CD4-positive, alpha-beta memory T cell (primary cell): ENCODE measurements at regions not wholly inside any gene's neighbourhood (a gene's known extent, or its start where the extent isn't known, plus 50 kb on each side); places are given as distances from the start of the nearest gene placed in this dataset.
A peak's percentile ranks its signal among the peaks of the same experiment; 100 is the strongest.

ENCODE experiments used
- CTCF ChIA-PET: fragments of 350-600 bp; sonication (Branson Sonifier 250); formaldehyde crosslinking; loops from one replicate; lab custom pipeline; 2021; ENCODE audit warnings: inconsistent platforms; ENCODE audit not compliant: partially characterized antibody; lab: Charles Lee
- POLR2A ChIA-PET: fragments of 350-600 bp; sonication (Branson Sonifier 250); formaldehyde crosslinking; loops from one replicate; lab custom pipeline; 2021; ENCODE audit not compliant: partially characterized antibody; lab: Charles Lee
- DNase-seq, 5 donors: peaks; one replicate each; pipeline versions ENCODE4 v3.0.0 to v3.0.0-alpha.2; 2020 to 2022; ENCODE audit warnings: mixed read lengths in 1 of 5
- H3K27ac ChIP-seq: one replicate; pipeline ENCODE4 v1.7.0; 2013; ENCODE audit warnings: low read depth, low read length
- H3K27me3 ChIP-seq: 2 replicates; pipeline ENCODE4 v1.7.0; 2013; ENCODE audit warnings: mild to moderate bottlenecking, low read length, moderate library complexity; ENCODE audit not compliant: insufficient read depth
- H3K36me3 ChIP-seq: 2 replicates; pipeline ENCODE4 v1.7.0; 2013; ENCODE audit warnings: mild to moderate bottlenecking, low read length, moderate library complexity; ENCODE audit not compliant: insufficient read depth
- H3K4me1 ChIP-seq: 2 replicates; pipeline ENCODE4 v1.7.0; 2013; ENCODE audit warnings: mild to moderate bottlenecking, low read length, moderate library complexity; ENCODE audit not compliant: insufficient read depth
- H3K4me3 ChIP-seq, 2 donors: one replicate each; pipeline ENCODE4 v1.7.0; 2013; ENCODE audit warnings: low read length in 2 of 2, mild to moderate bottlenecking in 1 of 2
- H3K9me3 ChIP-seq, 2 donors: one replicate each; pipeline ENCODE4 v1.7.0; 2013; ENCODE audit warnings: low read length in 2 of 2, control low read depth in 1 of 2; ENCODE audit not compliant: control insufficient read depth in 1 of 2
- H3K27ac Mint-ChIP-seq, 7 donors: one replicate each; pipeline ENCODE4 v1.8.0; 2020 to 2021; ENCODE audit warnings: mixed read lengths in 7 of 7, mild to moderate bottlenecking in 6 of 7, inconsistent platforms in 3 of 7, moderate library complexity in 3 of 7
- H3K27me3 Mint-ChIP-seq, 2 donors: one replicate each; pipeline ENCODE4 v1.8.0; 2020 to 2021; ENCODE audit warnings: mixed read lengths in 2 of 2
- H3K36me3 Mint-ChIP-seq, 2 donors: one replicate each; pipeline ENCODE4 v1.8.0; 2020 to 2021; ENCODE audit warnings: mixed read lengths in 2 of 2, inconsistent platforms in 1 of 2, mild to moderate bottlenecking in 1 of 2
- H3K4me1 Mint-ChIP-seq, 4 donors: one replicate each; pipeline ENCODE4 v1.8.0; 2020 to 2021; ENCODE audit warnings: mixed read lengths in 4 of 4, mild to moderate bottlenecking in 1 of 4
- H3K4me3 Mint-ChIP-seq, 8 donors: one replicate each; pipeline ENCODE4 v1.8.0; 2020 to 2021; ENCODE audit warnings: mixed read lengths in 8 of 8, mild to moderate bottlenecking in 7 of 8, moderate library complexity in 6 of 8, inconsistent platforms in 3 of 8
- H3K9me3 Mint-ChIP-seq, 8 donors: one replicate each; pipeline ENCODE4 v1.8.0; 2020 to 2021; ENCODE audit warnings: mixed read lengths in 8 of 8, mild to moderate bottlenecking in 5 of 8, inconsistent platforms in 3 of 8, moderate library complexity in 1 of 8
- intact Hi-C: fragments of 100-400 bp; cut with micrococcal nuclease; formaldehyde crosslinking; loops from one replicate; pipeline ENCODE4 v1.15.1; 2023

DNA sequence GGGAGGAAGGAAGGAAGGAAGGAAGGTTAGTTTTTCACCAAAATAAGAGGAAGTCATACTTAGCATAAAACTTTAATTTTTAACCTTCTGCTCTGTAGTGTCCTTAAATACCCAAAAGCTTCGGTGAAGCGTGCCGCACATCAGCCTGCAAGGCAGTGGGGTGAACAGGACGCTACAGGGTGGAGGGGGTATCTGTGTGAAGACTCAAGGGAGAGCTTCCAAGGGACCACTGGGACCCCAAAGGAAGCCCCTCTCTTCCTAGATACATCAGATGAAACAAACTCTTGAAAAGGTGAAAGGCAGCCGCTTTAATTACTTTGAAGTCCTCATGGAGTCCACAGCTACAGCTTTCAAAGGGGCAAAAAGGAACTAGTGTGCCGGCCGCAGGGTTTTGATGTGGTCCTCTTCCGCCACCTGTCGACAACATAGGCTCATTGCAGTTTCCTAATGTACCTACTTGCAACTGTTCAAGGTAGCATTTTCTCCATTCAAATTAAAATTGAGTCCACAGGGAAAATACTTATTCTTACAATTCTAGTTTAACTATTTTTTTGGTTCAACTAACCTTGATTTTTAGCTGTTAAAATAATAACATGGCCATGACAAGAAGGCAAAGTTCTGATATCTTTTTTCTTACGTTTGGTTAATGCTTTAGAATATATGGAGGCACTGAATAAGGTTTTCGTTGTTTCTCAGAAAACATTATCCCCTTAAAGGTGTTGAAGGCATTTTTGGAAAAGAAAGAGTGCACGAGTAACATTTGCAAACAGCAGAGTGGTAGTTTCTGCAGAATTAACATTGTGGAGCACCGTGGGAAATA is 135.0 kb upstream of the RIPOR2 start:
- Histone ChIP-seq H3K9me3 (no peaks in the 10 kb centered on the region), H3K4me1 (no peaks in the 10 kb centered on the region), H3K27me3 (no peaks in the 10 kb centered on the region), H3K4me3 (no peak overlapping the region), H3K36me3 (no peaks in the 10 kb centered on the region), H3K27ac (no peak overlapping the region)
- ChIA-PET CTCF (interaction anchor here (0.8 to 7.7 kb wide), 39 partner anchors 8 to 641 kb away, joined by 3 to 306 read pairs (median 4); partner anchors contain the start of gene RIPOR2), POLR2A (interaction anchor here (0.6 to 2.0 kb wide), 19 partner anchors 8 to 295 kb away, joined by 3 to 80 read pairs (median 3); no protein-coding TSS in a partner anchor)
- Mint-ChIP-seq H3K4me3 (peak overlapping the region in 7 of 8 donors; percentile 5 to 74 (median 48)), H3K9me3 (peaks cover 0 to 7% (median 1%) of the 10 kb centered on the region in 8 donors), H3K27me3 (no peaks in the 10 kb centered on the region), H3K36me3 (no peaks in the 10 kb centered on the region), H3K27ac (peak overlapping the region; percentile 80 to 94 (median 84)), H3K4me1 (peaks cover 4 to 8% (median 6%) of the 10 kb centered on the region in 4 donors)
- intact Hi-C loops, result loop anchor here (1.0 to 5.0 kb wide), 9 partner anchors 14 to 489 kb away; no protein-coding TSS in a partner anchor
- DNase-seq, result peak; percentile 84 to 85 (median 85)

DNA sequence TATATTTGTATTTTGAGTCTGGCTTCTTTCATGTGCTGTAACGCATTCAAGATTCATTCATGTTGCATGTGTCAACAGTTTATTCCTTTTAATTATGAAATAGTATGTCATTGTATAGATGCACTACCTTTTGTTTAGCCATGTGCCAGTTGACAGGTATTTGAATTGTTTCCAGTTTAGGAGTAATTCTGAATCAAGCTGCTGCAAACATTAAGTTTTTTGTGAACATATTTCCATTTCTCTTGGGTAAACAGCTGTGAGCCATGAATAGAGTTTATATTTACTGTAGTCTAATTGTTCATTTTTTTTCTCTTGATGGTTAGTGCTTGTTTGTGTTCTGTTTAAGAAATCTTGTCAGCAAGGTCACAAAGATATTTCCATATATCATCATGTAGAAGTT is 142.4 kb upstream of the RIPOR2 start:
- Histone ChIP-seq H3K4me3 (no peak overlapping the region), H3K36me3 (no peaks in the 10 kb centered on the region), H3K27ac (no peak overlapping the region), H3K4me1 (no peaks in the 10 kb centered on the region), H3K27me3 (no peaks in the 10 kb centered on the region), H3K9me3 (no peaks in the 10 kb centered on the region)
- H3K36me3 Mint-ChIP-seq, result peaks cover 4 to 16% of the 10 kb centered on the region in 2 donors
- H3K4me3 Mint-ChIP-seq, result no peak overlapping the region
- no peaks in the 10 kb centered on the region for H3K27me3 Mint-ChIP-seq
- ChIA-PET CTCF (interaction anchor here (1.0 to 1.7 kb wide), 2 partner anchors 51 to 59 kb away, joined by 3 read pairs; no protein-coding TSS in a partner anchor), POLR2A (no interaction called here)
- no peaks in the 10 kb centered on the region for H3K9me3 Mint-ChIP-seq
- H3K27ac Mint-ChIP-seq, result peak overlapping the region in 2 of 7 donors; percentile 13 to 30
- peaks cover 4 to 14% (median 11%) of the 10 kb centered on the region in 4 donors for H3K4me1 Mint-ChIP-seq
- intact Hi-C loops, result no loop called here
- DNase-seq, result no peak

DNA sequence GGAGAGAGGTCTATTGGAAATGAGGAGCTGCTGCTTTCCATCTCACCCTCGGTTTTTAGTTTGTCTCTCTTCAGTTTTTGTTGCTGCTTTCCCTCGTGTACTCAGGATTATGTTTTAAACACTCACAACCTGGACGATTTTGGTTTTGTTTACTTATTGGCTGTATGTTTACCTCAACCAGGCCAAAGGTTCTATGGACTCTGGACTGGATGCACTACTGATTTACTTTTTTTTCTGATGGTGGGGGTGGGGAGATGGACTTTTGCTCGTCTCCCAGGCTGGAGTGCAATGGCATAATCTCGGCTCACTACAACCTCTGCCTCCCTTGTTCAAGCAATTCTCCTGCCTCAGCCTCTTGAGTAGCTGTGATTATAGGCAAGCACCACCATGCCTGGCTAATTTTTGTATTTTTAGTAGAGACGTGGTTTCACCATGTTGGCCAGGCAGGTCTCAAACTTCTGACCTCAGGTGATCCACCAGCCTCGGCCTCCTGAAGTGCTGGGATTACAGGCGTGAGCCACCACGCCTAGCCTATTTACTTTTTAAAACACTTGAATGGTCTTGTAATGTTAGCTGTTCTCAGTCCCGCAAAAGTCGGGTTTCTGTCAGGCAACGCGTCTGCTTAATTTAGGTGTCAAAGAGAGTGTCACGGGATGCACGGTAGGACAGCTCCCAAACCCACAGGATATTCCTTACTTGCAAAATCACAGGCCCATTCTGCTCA is 148.2 kb upstream of the RIPOR2 start:
- Histone ChIP-seq H3K27ac (no peak overlapping the region), H3K4me3 (no peak overlapping the region), H3K9me3 (no peaks in the 10 kb centered on the region), H3K27me3 (no peaks in the 10 kb centered on the region), H3K4me1 (peaks cover 32% of the 10 kb centered on the region), H3K36me3 (no peaks in the 10 kb centered on the region)
- Mint-ChIP-seq H3K27ac (peak overlapping the region in 2 of 7 donors; percentile 60 to 78), H3K9me3 (no peaks in the 10 kb centered on the region), H3K36me3 (peaks cover 9 to 21% of the 10 kb centered on the region in 2 donors), H3K4me1 (peaks cover 4 to 27% (median 16%) of the 10 kb centered on the region in 4 donors), H3K4me3 (no peak overlapping the region), H3K27me3 (no peaks in the 10 kb centered on the region)
- ChIA-PET CTCF (interaction anchor here (1.4 to 3.4 kb wide), 2 partner anchors 13 to 57 kb away, joined by 4 to 14 read pairs; no protein-coding TSS in a partner anchor), POLR2A (no interaction called here)
- DNase-seq, result no peak
- intact Hi-C loops, result no loop called here

DNA sequence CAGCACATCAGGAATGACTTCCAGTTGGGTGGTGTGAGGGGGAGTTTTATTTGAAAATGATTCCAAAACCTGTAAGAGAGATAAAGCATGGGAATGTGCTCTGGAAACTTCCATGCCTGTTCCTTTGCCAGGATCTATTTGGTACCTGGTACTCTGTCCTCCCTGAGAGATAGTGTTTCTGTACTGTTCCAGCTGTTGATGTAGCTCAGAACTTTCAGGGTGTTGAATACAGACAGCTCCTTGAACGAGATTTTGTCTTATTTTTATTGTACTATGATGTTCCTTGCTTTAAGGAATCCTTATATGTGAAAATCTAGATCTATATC is 148.7 kb upstream of the RIPOR2 start:
- DNase-seq, result no peak
- H3K4me1 ChIP-seq, result peaks cover 32% of the 10 kb centered on the region
- H3K27ac ChIP-seq, result no peak overlapping the region
- Mint-ChIP-seq H3K4me3 (no peak overlapping the region), H3K27ac (no peak overlapping the region), H3K27me3 (no peaks in the 10 kb centered on the region), H3K9me3 (no peaks in the 10 kb centered on the region), H3K36me3 (peaks cover 13 to 27% of the 10 kb centered on the region in 2 donors), H3K4me1 (peaks cover 9 to 28% (median 20%) of the 10 kb centered on the region in 4 donors)
- ChIA-PET CTCF (interaction anchor here (1.4 to 3.4 kb wide), 3 partner anchors 13 to 249 kb away, joined by 4 to 14 read pairs (median 4); no protein-coding TSS in a partner anchor), POLR2A (no interaction called here)
- H3K36me3 ChIP-seq, result no peaks in the 10 kb centered on the region
- no peak overlapping the region for H3K4me3 ChIP-seq
- intact Hi-C loops, result no loop called here
- no peaks in the 10 kb centered on the region for H3K9me3 ChIP-seq
- no peaks in the 10 kb centered on the region for H3K27me3 ChIP-seq

DNA sequence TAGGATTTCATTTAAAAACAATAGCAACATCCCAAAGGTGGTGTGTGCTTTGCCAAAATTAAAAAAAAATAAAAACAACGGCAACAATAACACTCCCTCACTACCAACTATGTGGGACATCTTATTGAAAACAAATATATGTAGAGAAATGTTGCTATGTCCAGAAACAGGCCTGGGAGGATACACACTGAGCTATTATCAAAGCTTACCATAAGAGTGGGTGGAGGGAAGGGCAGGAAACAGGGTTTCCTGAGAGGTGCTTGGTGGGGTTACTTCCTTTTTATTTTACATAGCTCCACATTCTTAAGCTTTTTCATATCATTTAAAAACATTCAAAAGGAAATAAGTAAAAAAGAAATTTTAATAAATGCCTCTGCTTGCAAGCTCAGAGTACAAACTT is 150.0 kb upstream of the RIPOR2 start:
- peaks cover 10 to 26% (median 21%) of the 10 kb centered on the region in 4 donors for H3K4me1 Mint-ChIP-seq
- peak overlapping the region in 7 of 8 donors; percentile 44 to 74 (median 70) for H3K4me3 Mint-ChIP-seq
- CTCF ChIA-PET, result interaction anchor here (0.5 to 3.4 kb wide), 5 partner anchors 10 to 250 kb away, joined by 3 to 14 read pairs (median 4); no protein-coding TSS in a partner anchor
- DNase-seq, result peak in 4 of 5 donors; percentile 14 to 37 (median 22)
- peaks cover 11 to 27% of the 10 kb centered on the region in 2 donors for H3K36me3 Mint-ChIP-seq
- Histone ChIP-seq H3K9me3 (no peaks in the 10 kb centered on the region), H3K27ac (no peak overlapping the region), H3K4me1 (peaks cover 32% of the 10 kb centered on the region), H3K27me3 (no peaks in the 10 kb centered on the region), H3K4me3 (peak overlapping the region in 1 of 2 donors; percentile 12), H3K36me3 (no peaks in the 10 kb centered on the region)
- intact Hi-C loops, result no loop called here
- peak overlapping the region in 5 of 7 donors; percentile 6 to 65 (median 23) for H3K27ac Mint-ChIP-seq
- H3K27me3 Mint-ChIP-seq, result no peaks in the 10 kb centered on the region
- POLR2A ChIA-PET, result interaction anchor here (1.1 to 1.9 kb wide), 3 partner anchors 15 to 94 kb away, joined by 3 to 5 read pairs (median 3); no protein-coding TSS in a partner anchor
- no peaks in the 10 kb centered on the region for H3K9me3 Mint-ChIP-seq

DNA sequence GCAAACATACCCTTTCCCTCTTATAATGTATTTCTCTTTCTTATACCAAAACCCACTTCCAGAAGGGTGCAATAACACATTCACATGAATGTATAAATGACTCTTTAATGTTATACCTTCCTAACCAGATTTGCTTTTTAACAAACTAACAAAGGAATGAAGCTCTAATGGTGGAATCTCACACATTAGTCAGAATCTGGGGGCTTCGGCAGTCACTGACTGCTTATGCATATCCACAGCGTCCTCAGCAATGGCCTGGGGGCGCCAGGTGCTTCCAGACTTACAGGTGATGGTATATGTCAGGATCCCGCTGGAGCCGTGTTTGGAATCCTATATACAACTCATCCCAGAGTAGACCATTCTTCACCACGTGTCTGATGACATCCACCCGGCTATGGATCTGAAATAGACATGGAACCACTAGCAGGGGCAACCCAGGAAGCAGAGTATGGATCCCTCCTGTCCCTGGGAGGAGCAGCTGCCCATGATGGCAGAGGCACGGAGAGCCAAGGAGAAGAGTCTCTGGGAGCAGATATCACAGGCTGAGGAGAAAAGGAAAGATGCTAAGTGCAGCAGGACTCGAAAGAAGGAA is 150.8 kb upstream of the RIPOR2 start:
- peak overlapping the region in 4 of 8 donors; percentile 37 to 61 (median 48) for H3K4me3 Mint-ChIP-seq

More for the DNA sequence above, 150.8 kb upstream of the RIPOR2 start:
- Mint-ChIP-seq H3K4me1 (peaks cover 9 to 24% (median 20%) of the 10 kb centered on the region in 4 donors), H3K9me3 (no peaks in the 10 kb centered on the region), H3K27me3 (no peaks in the 10 kb centered on the region), H3K27ac (no peak overlapping the region), H3K36me3 (peaks cover 15 to 32% of the 10 kb centered on the region in 2 donors)
- POLR2A ChIA-PET, result interaction anchor here (1.0 to 1.9 kb wide), 4 partner anchors 16 to 95 kb away, joined by 3 to 5 read pairs (median 3); no protein-coding TSS in a partner anchor
- Histone ChIP-seq H3K27ac (peak overlapping the region; percentile 13), H3K4me3 (no peak overlapping the region), H3K27me3 (no peaks in the 10 kb centered on the region), H3K36me3 (no peaks in the 10 kb centered on the region), H3K9me3 (no peaks in the 10 kb centered on the region), H3K4me1 (peaks cover 32% of the 10 kb centered on the region)
- intact Hi-C loops, result no loop called here
- CTCF ChIA-PET, result interaction anchor here (0.5 to 3.4 kb wide), 3 partner anchors 11 to 16 kb away, joined by 3 to 14 read pairs (median 4); no protein-coding TSS in a partner anchor
- DNase-seq, result no peak
